ENCODE measurements at regions not wholly inside any gene's neighbourhood (a gene's known extent, or its start where the extent isn't known, plus 50 kb on each side); places are given as distances from the start of the nearest gene placed in this dataset.

DNA sequence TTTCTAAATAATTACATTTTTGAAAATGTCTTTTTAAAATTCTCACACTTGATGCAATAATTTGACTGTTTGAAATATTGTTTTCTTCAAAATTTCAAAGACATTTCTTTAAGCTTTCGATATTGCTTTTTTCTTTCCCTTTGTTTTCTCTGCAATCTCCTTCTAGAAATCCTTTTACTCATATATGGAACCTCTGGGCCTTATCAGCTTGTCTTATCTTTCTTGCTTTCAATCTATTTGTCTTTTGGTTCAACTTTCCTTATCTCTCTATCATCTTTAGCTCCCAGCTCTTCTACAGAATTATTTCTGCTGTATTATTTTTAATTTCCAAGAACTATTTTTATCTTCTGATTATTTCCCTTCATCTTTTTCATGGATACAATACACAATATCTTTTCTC is 80.7 kb upstream of the DIAPH3 start:
- TF ChIP-seq, protein P1, sequence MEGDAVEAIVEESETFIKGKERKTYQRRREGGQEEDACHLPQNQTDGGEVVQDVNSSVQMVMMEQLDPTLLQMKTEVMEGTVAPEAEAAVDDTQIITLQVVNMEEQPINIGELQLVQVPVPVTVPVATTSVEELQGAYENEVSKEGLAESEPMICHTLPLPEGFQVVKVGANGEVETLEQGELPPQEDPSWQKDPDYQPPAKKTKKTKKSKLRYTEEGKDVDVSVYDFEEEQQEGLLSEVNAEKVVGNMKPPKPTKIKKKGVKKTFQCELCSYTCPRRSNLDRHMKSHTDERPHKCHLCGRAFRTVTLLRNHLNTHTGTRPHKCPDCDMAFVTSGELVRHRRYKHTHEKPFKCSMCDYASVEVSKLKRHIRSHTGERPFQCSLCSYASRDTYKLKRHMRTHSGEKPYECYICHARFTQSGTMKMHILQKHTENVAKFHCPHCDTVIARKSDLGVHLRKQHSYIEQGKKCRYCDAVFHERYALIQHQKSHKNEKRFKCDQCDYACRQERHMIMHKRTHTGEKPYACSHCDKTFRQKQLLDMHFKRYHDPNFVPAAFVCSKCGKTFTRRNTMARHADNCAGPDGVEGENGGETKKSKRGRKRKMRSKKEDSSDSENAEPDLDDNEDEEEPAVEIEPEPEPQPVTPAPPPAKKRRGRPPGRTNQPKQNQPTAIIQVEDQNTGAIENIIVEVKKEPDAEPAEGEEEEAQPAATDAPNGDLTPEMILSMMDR (IDR thresholded peaks at IDR 0.05; ENCODE audit: insufficient read depth, low read depth, low read length): no peak
- no peak for TF ChIP-seq EZH2 (IDR thresholded peaks at IDR 0.05; ENCODE audit: insufficient read depth, low read length)

Measured in astrocyte (in vitro differentiated cells and primary cell).